Endothelial cell of umbilical vein (primary cell): ENCODE measurements at regions not wholly inside any gene's neighbourhood (a gene's known extent, or its start where the extent isn't known, plus 50 kb on each side); places are given as distances from the start of the nearest gene placed in this dataset.

Experiments used
- BruUV-seq: library from RNA; stranded (reverse); fragments of 400-500 nt; replicated peaks from 2 replicates; lab custom pipeline; 2021; lab: Mats Ljungman, UMichigan
- CTCF ChIA-PET: fragments of 300-600, 350-600 bp; sonication (Branson Sonifier 250); formaldehyde crosslinking; loops from one replicate; lab custom pipeline; 2021; ENCODE audit warnings: antibody characterized with exemption, inconsistent platforms; lab: Charles Lee
- POLR2A ChIA-PET: fragments of 300-600, 350-600 bp; sonication (Branson Sonifier 250); formaldehyde crosslinking; loops from one replicate; lab custom pipeline; 2021; ENCODE audit warnings: antibody characterized with exemption, inconsistent platforms; lab: Charles Lee
- DNase-seq: peaks from one replicate; pipeline ENCODE4 v3.0.0-alpha.2; 2011; ENCODE audit warnings: low read depth, low spot score
- FAIRE-seq: peaks from 2 replicates; lab custom pipeline; 2011; peaks lifted over from hg19 to GRCh38; lab: Jason Lieb, UNC
- H2AFZ ChIP-seq: 2 replicates; pipeline ENCODE4 v1.6.0; 2012; ENCODE audit warnings: low read depth, low read length, control low read depth, inconsistent platforms
- H3K27ac ChIP-seq: 2 replicates; pipeline ENCODE4 v1.5.1; 2011; ENCODE audit warnings: low read depth, mild to moderate bottlenecking, control low read depth, low read length, moderate library complexity; ENCODE audit not compliant: insufficient read depth
- H3K27me3 ChIP-seq, 2 experiments: 2 replicates each; pipeline versions ENCODE4 v1.6.0 to v1.6.1; 2011; ENCODE audit warnings: low read length in 2 of 2, mixed read lengths in 1 of 2; ENCODE audit not compliant: control insufficient read depth in 2 of 2, insufficient read depth in 2 of 2
- H3K36me3 ChIP-seq, 2 experiments: 2 replicates in 1 of 2; 3 replicates in 1 of 2; pipeline ENCODE4 v1.5.1; 2011; ENCODE audit warnings: low read length in 2 of 2, mild to moderate bottlenecking in 1 of 2, moderate library complexity in 1 of 2; ENCODE audit not compliant: control insufficient read depth in 2 of 2, insufficient read depth in 2 of 2; ENCODE audit errors: extremely low read depth in 1 of 2
- H3K4me1 ChIP-seq: 3 replicates; pipeline ENCODE4 v1.5.1; 2011; ENCODE audit warnings: mild to moderate bottlenecking, low read length; ENCODE audit not compliant: control insufficient read depth, insufficient read depth; ENCODE audit errors: extremely low read depth
- H3K4me2 ChIP-seq: 2 replicates; pipeline ENCODE4 v1.6.1; 2011; ENCODE audit warnings: low read length, control low read depth, mixed read lengths; ENCODE audit not compliant: insufficient read depth
- H3K4me3 ChIP-seq, 3 experiments: fragments of 200-600 bp in 1 of 3; sonication (generic), shearing (Covaris generic) in 1 of 3; replicated peaks in 1 of 3; 2 replicates each; pipeline ENCODE4 v1.5.1; 2011 to 2016; ENCODE audit warnings: control low read depth in 3 of 3, low read length in 3 of 3, mild to moderate bottlenecking in 2 of 3, inconsistent platforms in 1 of 3, low read depth in 1 of 3, moderate library complexity in 1 of 3; ENCODE audit not compliant: insufficient read depth in 1 of 3
- H3K79me2 ChIP-seq: 2 replicates; pipeline ENCODE4 v1.6.0; 2012; ENCODE audit warnings: low read length, inconsistent platforms; ENCODE audit not compliant: control insufficient read depth, insufficient read depth
- H3K9ac ChIP-seq: replicated peaks from 2 replicates; pipeline ENCODE3; 2011; ENCODE audit warnings: low read length, control low read depth; ENCODE audit not compliant: insufficient read depth; ENCODE audit errors: extremely low read depth
- H3K9me1 ChIP-seq: replicated peaks from 3 replicates; pipeline ENCODE4 v1.6.0; 2011; ENCODE audit warnings: mild to moderate bottlenecking, low read length; ENCODE audit not compliant: control insufficient read depth, insufficient read depth; ENCODE audit errors: extremely low read depth
- H3K9me3 ChIP-seq: replicated peaks from 2 replicates; pipeline ENCODE4 v1.5.1; 2012; ENCODE audit warnings: low read length, inconsistent platforms; ENCODE audit not compliant: control insufficient read depth, insufficient read depth
- H4K20me1 ChIP-seq: replicated peaks from 2 replicates; pipeline ENCODE3; 2011; ENCODE audit warnings: mild to moderate bottlenecking, low read length; ENCODE audit not compliant: control insufficient read depth, insufficient read depth; ENCODE audit errors: extremely low read depth
- EZH2 ChIP-seq: IDR thresholded peaks from 2 replicates; pipeline ENCODE4 v1.6.1; 2012; ENCODE audit warnings: borderline replicate concordance, low read depth, mild to moderate bottlenecking, moderate library complexity, low read length, inconsistent platforms; ENCODE audit not compliant: severe bottlenecking
- FOS ChIP-seq: IDR thresholded peaks from 2 replicates; pipeline ENCODE4 v1.6.1; 2011; ENCODE audit warnings: mild to moderate bottlenecking, low read length, moderate library complexity, borderline replicate concordance; ENCODE audit not compliant: insufficient read depth
- JUN ChIP-seq: IDR thresholded peaks from 2 replicates; pipeline ENCODE4 v1.6.1; 2011; ENCODE audit warnings: borderline replicate concordance, low read depth; ENCODE audit not compliant: insufficient read length, insufficient read depth
- MYC ChIP-seq: IDR thresholded peaks from one replicate; pipeline ENCODE4 v1.6.1; 2011; ENCODE audit warnings: mild to moderate bottlenecking, low read depth, low read length
- POLR2A ChIP-seq: IDR thresholded peaks from 2 replicates; pipeline ENCODE4 v1.6.1; 2012; ENCODE audit warnings: low read depth, mild to moderate bottlenecking, control low read depth, low read length
- POLR2AphosphoS5 ChIP-seq: IDR thresholded peaks from 2 replicates; pipeline ENCODE4 v1.6.1; 2012; ENCODE audit warnings: low read depth, mild to moderate bottlenecking, control low read depth, low read length, moderate library complexity; ENCODE audit not compliant: insufficient read depth
- dilution Hi-C: fragments of 300-500 bp; cut with MboI; formaldehyde crosslinking; loops from one replicate; pipeline ENCODE4 v1.15.0; 2019; ENCODE audit warnings: low sequenced_read_pairs; ENCODE audit not compliant: extremely low pct_ligation_motif_present
- intact Hi-C: fragments of 100-400 bp; cut with micrococcal nuclease; formaldehyde crosslinking; loops from one replicate; pipeline ENCODE4 v1.10.0; 2022
- TF ChIP-seq, protein P1 (sequence below), 2 donors: IDR thresholded peaks; 1 replicate in 1 of 2; 2 replicates in 1 of 2; pipeline ENCODE4 v1.5.1; 2011; ENCODE audit warnings: low read length in 2 of 2, mild to moderate bottlenecking in 2 of 2, moderate library complexity in 2 of 2, control low read depth in 1 of 2, inconsistent platforms in 1 of 2, low read depth in 1 of 2; ENCODE audit not compliant: insufficient read depth in 1 of 2; ENCODE audit errors: extremely low read depth in 1 of 2

DNA sequence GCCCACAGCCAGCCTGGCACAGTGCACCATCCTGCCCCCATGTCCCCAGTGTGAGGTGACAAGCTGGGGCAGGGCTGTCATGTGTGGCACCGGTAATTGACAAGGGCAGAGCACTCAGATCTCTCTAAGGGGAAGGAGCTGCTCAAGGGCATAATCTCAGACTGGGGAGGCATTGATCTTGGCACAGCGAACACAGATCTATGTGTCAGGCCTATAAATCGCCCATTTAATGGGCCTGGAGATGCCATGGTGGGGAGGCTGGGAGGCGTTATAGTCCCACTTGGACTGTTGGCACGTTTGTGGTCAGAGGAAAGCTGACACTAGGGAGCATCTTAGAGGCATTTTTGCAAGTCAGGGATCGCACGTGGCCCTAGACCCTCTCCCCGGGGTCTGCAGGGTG lies 594.1 kb downstream of the PTPRU start:
- Histone ChIP-seq H3K4me3 (no peak overlapping the region), H3K36me3 (no peaks in the 10 kb centered on the region), H3K4me2 (no peak overlapping the region), H3K27me3 (no peaks in the 10 kb centered on the region), H3K4me1 (no peaks in the 10 kb centered on the region), H3K9me3 (no peaks in the 10 kb centered on the region), H3K9me1 (no peaks in the 10 kb centered on the region), H3K9ac (no peak overlapping the region), H3K27ac (no peak overlapping the region), H3K79me2 (no peaks in the 10 kb centered on the region), H2AFZ (no peak overlapping the region), H4K20me1 (no peaks in the 10 kb centered on the region)
- dilution Hi-C loops (no loop called here), intact Hi-C loops (no loop called here)
- BruUV-seq: no TSS peak
- TF ChIP-seq FOS: no peak
- TF ChIP-seq POLR2AphosphoS5: no peak
- TF ChIP-seq, protein P1, sequence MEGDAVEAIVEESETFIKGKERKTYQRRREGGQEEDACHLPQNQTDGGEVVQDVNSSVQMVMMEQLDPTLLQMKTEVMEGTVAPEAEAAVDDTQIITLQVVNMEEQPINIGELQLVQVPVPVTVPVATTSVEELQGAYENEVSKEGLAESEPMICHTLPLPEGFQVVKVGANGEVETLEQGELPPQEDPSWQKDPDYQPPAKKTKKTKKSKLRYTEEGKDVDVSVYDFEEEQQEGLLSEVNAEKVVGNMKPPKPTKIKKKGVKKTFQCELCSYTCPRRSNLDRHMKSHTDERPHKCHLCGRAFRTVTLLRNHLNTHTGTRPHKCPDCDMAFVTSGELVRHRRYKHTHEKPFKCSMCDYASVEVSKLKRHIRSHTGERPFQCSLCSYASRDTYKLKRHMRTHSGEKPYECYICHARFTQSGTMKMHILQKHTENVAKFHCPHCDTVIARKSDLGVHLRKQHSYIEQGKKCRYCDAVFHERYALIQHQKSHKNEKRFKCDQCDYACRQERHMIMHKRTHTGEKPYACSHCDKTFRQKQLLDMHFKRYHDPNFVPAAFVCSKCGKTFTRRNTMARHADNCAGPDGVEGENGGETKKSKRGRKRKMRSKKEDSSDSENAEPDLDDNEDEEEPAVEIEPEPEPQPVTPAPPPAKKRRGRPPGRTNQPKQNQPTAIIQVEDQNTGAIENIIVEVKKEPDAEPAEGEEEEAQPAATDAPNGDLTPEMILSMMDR (IDR thresholded peaks at IDR 0.05; ENCODE audit: extremely low read depth in 1 of 2, insufficient read depth in 1 of 2, low read depth in 1 of 2, low read length in 2 of 2): no peak
- POLR2A ChIA-PET: no interaction called here
- FAIRE-seq (no peak), DNase-seq (no peak)
- CTCF ChIA-PET: no interaction called here

DNA sequence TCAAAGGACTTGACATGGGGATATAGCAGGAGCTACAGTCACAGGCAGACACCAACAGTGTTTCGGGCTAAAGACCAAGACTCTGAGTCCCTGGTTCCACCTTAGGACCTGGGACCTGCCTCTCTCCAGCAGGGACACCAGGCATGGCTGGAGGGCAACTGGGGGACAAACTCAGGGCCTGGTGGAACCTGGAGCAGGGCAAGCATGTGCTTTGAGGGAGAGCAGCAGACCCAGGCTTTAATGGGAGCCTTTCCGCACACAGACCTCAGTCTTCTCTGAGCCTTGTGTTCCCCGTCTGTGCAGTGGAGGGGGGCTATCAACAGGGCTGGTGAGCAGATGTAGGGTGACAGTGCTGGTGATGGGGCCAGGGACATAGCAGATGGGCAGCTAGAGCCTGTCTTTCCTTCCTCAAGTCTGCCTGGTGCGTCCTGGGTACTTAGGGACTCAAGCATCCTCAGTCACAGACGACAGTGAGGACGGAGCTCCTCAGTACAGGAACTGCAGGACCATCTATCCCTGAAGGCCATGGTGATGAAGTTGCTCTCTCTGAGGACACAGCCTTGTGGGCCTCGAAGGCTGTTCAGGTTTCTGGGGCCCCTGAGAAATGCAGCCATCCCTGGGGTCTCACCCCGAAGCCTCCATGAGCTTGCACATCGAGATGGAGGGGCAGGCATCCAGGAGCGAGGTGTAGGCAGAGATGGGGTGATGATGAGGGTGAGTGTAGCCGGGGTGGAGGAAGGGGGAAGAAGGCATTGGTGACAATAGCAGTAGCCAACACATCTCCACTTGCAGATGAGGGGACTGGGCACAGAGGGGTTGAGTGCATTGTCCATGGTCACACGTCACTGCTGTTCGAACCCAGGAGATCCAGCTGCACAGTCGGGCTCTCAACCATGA lies 593.4 kb downstream of the PTPRU start:
- CTCF ChIA-PET: no interaction called here
- H2AFZ ChIP-seq: no peak overlapping the region
- no peaks in the 10 kb centered on the region for H3K36me3 ChIP-seq
- POLR2A ChIA-PET: no interaction called here
- no peaks in the 10 kb centered on the region for H3K27me3 ChIP-seq
- BruUV-seq: no TSS peak
- DNase-seq: no peak
- no peak overlapping the region for H3K27ac ChIP-seq
- no peak overlapping the region for H3K9ac ChIP-seq
- no peak for FAIRE-seq
- no peak overlapping the region for H3K4me3 ChIP-seq
- no peaks in the 10 kb centered on the region for H3K9me3 ChIP-seq
- intact Hi-C loops (no loop called here), dilution Hi-C loops (no loop called here)
- H3K4me2 ChIP-seq: no peak overlapping the region
- H3K79me2 ChIP-seq: no peaks in the 10 kb centered on the region
- H3K9me1 ChIP-seq: no peaks in the 10 kb centered on the region
- no peaks in the 10 kb centered on the region for H3K4me1 ChIP-seq
- H4K20me1 ChIP-seq: no peaks in the 10 kb centered on the region
- TF ChIP-seq JUN (no peak), POLR2A (no peak), POLR2AphosphoS5 (no peak), MYC (no peak), EZH2 (no peak)
- TF ChIP-seq, protein P1 (IDR thresholded peaks at IDR 0.05; ENCODE audit: extremely low read depth in 1 of 2, insufficient read depth in 1 of 2, low read depth in 1 of 2, low read length in 2 of 2): no peak
